ENCODE measurements at regions not wholly inside any gene's neighbourhood (a gene's known extent, or its start where the extent isn't known, plus 50 kb on each side); places are given as distances from the start of the nearest gene placed in this dataset.
"Not testable (repeated sequence)": the region's sequence is repeated elsewhere in the genome, so short reads cannot be mapped to it uniquely, and the experiment has no call there.

GRCh38 chr16:29258946-29259634 lies 147.4 kb downstream of the NPIPB11 start:
- not testable (repeated sequence) for DNase-seq (ENCODE audit: low read depth)

DNA sequence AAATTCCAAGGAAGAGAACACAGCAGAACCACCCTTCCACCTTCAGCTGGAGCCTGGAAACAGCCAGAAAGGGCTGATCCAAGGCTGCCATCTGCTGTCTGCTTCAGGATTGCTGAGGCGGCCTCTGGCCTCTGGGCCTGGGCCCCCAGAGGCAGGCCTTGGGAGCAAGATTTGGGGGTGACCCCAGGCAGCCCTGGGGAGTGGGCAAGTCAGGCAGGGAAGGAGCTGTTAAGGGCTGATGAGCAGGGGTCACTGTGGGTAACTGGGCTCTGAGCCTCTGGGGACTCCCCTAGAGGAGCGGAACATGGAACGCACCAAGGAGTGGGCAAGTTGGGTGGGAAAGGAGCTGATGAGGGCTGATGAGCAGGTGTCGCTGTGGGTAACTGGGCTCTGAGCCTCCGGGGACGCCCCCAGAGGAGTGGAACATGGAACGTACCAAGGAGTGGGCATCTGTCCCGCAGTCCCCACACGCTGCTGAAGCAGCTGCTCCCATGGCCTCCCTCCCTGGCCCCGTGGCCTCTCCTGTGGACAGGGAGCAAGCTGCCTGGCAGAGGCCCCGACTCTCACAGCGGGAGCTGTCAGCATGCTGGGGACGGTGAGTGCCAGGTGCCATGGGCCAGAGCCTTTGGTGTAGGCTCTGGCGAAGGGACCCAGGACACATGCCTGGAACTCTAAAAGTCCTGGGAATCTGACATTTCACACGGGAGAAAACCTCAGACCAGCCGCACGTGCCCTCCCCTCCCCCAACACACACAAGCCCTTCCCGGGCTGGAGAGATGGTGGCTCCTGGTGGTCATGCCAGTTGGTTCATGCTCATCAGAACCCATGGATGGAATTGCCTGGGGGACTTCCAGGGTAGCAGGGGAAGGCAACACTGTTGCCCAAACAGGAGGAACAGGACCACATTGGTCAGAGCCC lies 148.8 kb downstream of the NPIPB11 start:
- DNase-seq (ENCODE audit: low read depth): not testable (repeated sequence)

- DNase-seq (ENCODE audit: low read depth): no peak
These were observed 150.0 kb downstream of the NPIPB11 start for GRCh38 chr16:29256501-29256981.

- DNase-seq (ENCODE audit: low read depth): not testable (repeated sequence)
These were observed 150.6 kb downstream of the NPIPB11 start for GRCh38 chr16:29255957-29256356.

- not testable (repeated sequence) for DNase-seq (ENCODE audit: low read depth)
These were observed 151.1 kb downstream of the NPIPB11 start for GRCh38 chr16:29255496-29255796.

GRCh38 chr16:29254676-29255495 lies 151.6 kb downstream of the NPIPB11 start:
- DNase-seq (ENCODE audit: low read depth): no peak

GRCh38 chr16:29253716-29254590 lies 152.6 kb downstream of the NPIPB11 start:
- DNase-seq (ENCODE audit: low read depth): not testable (repeated sequence)

- not testable (repeated sequence) for DNase-seq (ENCODE audit: low read depth)
These were observed 153.4 kb downstream of the NPIPB11 start for GRCh38 chr16:29253066-29253590.

- not testable (repeated sequence) for DNase-seq (ENCODE audit: low read depth)
These were observed 154.2 kb downstream of the NPIPB11 start for GRCh38 chr16:29252311-29252710.

DNA sequence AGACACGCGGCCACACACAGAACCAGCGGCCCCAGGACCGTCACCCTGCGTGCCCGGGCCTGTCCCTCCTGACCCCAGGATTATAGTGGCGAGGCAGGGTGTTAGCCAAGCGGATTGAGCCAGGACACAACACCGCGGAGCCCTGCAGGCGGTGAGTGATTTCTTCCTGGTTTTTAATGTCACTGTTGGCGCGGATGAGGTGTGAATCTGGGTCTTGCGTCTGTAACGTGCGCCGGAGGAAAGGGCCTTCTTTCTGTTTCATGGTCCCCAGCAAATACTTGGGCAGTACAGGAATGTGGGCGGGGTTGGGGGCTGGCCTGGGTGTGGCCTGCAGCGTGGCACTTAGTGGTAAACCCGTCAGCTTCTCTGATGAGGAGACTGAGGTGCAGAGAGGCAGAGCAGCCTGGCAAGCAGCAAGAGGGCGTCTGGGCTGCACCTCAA lies 154.9 kb downstream of the NPIPB11 start:
- not testable (repeated sequence) for DNase-seq (ENCODE audit: low read depth)

DNA sequence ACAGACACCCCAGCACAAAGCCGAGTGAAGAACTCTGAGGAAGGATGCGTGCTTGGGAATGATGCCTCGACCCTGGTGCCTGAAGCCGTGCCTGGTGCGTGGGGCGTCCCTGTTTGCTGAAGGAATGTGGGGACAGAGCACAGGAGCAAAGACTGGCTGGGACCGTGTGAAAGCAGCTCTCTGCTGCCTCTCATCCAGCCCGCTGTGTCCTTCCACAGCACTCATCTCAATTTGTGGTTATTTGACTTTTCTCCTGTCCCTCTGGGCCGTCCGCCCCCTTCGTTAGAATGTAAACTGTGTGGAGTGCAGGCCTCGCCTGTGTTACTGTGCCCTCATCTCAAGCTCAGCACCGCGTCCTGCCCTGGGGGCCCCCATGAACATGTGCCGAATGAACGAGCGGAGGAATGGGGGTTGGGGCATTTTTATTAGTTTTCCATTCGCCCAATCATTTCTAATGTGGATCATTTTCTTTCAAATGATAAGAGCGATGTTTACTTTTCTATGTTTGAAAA lies 155.5 kb downstream of the NPIPB11 start:
- DNase-seq (ENCODE audit: low read depth): not testable (repeated sequence)

- not testable (repeated sequence) for DNase-seq (ENCODE audit: low read depth)
These were observed 156.0 kb downstream of the NPIPB11 start for GRCh38 chr16:29250469-29250868.

DNA sequence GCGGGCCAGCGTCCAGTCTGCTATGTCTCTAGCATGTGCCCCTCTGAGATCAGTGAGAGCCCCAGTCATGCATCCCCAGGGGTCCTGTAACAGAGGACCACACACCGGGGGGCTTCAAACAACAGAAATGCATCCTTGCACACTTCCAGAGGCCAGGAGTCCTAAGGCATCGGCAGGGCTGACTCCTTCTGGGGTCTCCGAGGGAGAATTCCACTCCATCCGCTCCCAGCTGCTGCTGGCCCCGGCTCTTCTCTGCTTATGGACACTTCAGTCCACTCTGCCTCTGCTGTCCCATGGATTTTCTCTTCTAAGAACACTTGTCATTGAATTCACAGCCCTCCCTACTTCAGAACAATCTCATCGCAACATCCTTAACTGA lies 157.6 kb downstream of the NPIPB11 start:
- not testable (repeated sequence) for DNase-seq (ENCODE audit: low read depth)

- not testable (repeated sequence) for DNase-seq (ENCODE audit: low read depth)
These were observed 158.1 kb downstream of the NPIPB11 start for GRCh38 chr16:29248306-29248939.

DNA sequence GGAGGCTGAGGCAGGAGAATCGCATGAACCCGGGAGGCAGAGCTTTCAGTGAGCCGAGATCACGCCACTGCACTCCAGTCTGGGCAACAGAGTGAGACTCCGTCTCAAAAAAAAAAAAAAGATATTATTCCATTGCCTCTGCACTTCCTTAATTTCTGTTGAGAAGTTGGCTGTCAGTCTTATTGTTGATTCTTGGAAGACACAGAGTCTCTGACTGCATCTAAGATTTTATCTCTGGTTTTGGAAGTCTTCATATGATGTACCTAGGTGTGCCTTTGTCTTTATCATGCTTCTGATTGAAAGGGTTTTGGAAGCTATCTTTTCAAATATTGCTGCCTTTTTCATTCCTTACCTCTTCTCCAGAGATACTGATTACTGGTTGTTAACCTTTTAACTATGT lies 160.4 kb downstream of the NPIPB11 start:
- DNase-seq (ENCODE audit: low read depth): not testable (repeated sequence)

- no peak for DNase-seq (ENCODE audit: low read depth)
These were observed 168.5 kb downstream of the NPIPB11 start for GRCh38 chr16:29237971-29238370.

GRCh38 chr16:29237495-29237894 lies 169.0 kb downstream of the NPIPB11 start:
- DNase-seq (ENCODE audit: low read depth): not testable (repeated sequence)

DNA sequence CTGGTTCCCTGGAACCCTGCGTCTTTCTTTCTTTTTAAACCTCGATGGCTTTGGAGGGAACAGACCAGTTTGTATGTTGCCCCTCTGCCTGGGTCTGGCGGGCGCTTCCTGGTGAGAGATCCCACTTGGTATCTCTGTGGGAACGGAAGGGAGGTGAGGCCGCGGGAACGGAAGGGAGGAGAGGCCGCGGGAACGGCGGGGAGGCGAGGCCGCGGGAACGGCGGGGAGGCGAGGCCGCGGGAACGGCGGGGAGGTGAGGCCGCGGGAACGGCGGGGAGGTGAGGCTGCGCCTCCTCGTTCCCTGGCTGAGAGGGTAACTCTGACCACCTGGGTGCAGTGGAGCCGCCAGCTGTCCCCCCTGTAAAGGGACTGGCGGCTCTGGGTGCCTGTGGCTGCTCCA lies 169.5 kb downstream of the NPIPB11 start:
- not testable (repeated sequence) for DNase-seq (ENCODE audit: low read depth)

- not testable (repeated sequence) for DNase-seq (ENCODE audit: low read depth)
These were observed 170.6 kb downstream of the NPIPB11 start for GRCh38 chr16:29235836-29236370.

Measured in activated T-cell treated with anti-CD3 and anti-CD28 coated beads for 48 hours (primary cell).